ENCODE measurements at regions not wholly inside any gene's neighbourhood (a gene's known extent, or its start where the extent isn't known, plus 50 kb on each side); places are given as distances from the start of the nearest gene placed in this dataset.

DNA sequence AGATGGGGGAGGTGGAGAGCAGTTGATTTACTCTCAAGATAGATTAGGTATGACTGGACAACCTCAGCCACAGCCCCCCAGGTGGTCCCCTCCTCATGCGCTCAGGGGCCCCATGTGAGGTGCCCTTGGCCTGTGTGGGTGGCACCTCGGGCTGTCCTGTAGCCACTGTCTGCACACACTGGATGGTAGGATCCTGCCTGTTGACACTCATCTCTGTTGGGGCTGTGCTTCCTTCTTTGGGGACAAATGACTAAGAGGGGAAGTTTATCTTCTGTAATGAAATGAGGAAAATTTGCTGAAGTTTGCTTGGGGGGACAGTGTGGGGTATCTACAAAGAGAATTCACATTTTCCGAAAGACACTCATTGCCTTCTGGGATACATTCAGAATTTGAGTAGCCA, 53.6 kb upstream of the ANTXRL start:
- TF ChIP-seq, protein P1, sequence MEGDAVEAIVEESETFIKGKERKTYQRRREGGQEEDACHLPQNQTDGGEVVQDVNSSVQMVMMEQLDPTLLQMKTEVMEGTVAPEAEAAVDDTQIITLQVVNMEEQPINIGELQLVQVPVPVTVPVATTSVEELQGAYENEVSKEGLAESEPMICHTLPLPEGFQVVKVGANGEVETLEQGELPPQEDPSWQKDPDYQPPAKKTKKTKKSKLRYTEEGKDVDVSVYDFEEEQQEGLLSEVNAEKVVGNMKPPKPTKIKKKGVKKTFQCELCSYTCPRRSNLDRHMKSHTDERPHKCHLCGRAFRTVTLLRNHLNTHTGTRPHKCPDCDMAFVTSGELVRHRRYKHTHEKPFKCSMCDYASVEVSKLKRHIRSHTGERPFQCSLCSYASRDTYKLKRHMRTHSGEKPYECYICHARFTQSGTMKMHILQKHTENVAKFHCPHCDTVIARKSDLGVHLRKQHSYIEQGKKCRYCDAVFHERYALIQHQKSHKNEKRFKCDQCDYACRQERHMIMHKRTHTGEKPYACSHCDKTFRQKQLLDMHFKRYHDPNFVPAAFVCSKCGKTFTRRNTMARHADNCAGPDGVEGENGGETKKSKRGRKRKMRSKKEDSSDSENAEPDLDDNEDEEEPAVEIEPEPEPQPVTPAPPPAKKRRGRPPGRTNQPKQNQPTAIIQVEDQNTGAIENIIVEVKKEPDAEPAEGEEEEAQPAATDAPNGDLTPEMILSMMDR (IDR thresholded peaks at IDR 0.05): no peak
- TF ChIP-seq POLR2AphosphoS5 (IDR thresholded peaks at IDR 0.05): no peak
